SH-SY5Y (cell line): ENCODE measurements at regions not wholly inside any gene's neighbourhood (a gene's known extent, or its start where the extent isn't known, plus 50 kb on each side); places are given as distances from the start of the nearest gene placed in this dataset.

ENCODE experiments used
- GATA2 ChIP-seq: IDR thresholded peaks from 2 replicates; pipeline ENCODE4 v1.6.1; 2011; ENCODE audit warnings: mild to moderate bottlenecking, low read depth, low read length
- GATA3 ChIP-seq: IDR thresholded peaks from 2 replicates; pipeline ENCODE4 v1.6.1; 2011; ENCODE audit warnings: low read depth, mild to moderate bottlenecking, low read length, moderate library complexity

DNA sequence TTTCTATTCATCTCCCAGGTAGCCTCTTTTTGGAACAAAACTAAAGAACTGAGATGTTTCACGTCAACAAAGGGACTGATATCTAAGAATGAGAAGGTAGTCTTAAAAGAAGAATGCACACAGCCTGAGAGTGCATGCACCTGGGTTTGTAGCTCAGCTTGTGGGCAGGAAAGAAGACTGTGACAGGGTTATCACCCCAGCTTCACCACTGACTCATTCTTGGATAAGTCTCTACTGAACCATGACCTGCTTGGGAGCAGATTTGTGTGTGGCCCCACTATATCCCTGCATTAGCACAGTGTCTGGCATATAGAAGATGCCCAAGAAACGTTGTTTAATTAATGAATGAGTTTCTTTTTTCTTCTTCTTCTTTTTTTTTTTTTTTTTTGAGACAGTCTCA is 187.5 kb downstream of the GPAM start:
- TF ChIP-seq GATA2: no peak
- TF ChIP-seq GATA3: no peak
